Large intestine (tissue), 3 donors: ENCODE measurements at regions not wholly inside any gene's neighbourhood (a gene's known extent, or its start where the extent isn't known, plus 50 kb on each side); places are given as distances from the start of the nearest gene placed in this dataset.

ENCODE experiments used
- DNase-seq, 2 donors: peaks; one replicate each; pipeline versions ENCODE4 v3.0.0 to v3.0.0-alpha.2; 2013
- H3K27ac ChIP-seq: one replicate; pipeline ENCODE4 v1.5.1; 2013; ENCODE audit warnings: low read length
- H3K27me3 ChIP-seq: 2 replicates; pipeline ENCODE4 v1.6.1; 2013; ENCODE audit warnings: low read length; ENCODE audit not compliant: control insufficient read depth, insufficient read depth
- H3K36me3 ChIP-seq: 2 replicates; pipeline ENCODE4 v1.6.1; 2013; ENCODE audit warnings: low read length; ENCODE audit not compliant: control insufficient read depth, insufficient read depth
- H3K4me1 ChIP-seq: one replicate; pipeline ENCODE4 v1.6.1; 2013; ENCODE audit warnings: low read length; ENCODE audit not compliant: control insufficient read depth, insufficient read depth
- H3K4me3 ChIP-seq: one replicate; pipeline ENCODE4 v1.5.1; 2013; ENCODE audit warnings: low read length
- H3K9me3 ChIP-seq: one replicate; pipeline ENCODE4 v1.6.1; 2013; ENCODE audit warnings: mild to moderate bottlenecking, low read depth, low read length, moderate library complexity; ENCODE audit not compliant: control insufficient read depth
- WGBS: methylation state at CpG from one replicate; pipeline ENCODE4 v1.1.5; 2013; ENCODE audit warnings: low lambda C conversion rate; ENCODE audit not compliant: insufficient coverage; 5-methylcytosine and 5-hydroxymethylcytosine counted together

DNA sequence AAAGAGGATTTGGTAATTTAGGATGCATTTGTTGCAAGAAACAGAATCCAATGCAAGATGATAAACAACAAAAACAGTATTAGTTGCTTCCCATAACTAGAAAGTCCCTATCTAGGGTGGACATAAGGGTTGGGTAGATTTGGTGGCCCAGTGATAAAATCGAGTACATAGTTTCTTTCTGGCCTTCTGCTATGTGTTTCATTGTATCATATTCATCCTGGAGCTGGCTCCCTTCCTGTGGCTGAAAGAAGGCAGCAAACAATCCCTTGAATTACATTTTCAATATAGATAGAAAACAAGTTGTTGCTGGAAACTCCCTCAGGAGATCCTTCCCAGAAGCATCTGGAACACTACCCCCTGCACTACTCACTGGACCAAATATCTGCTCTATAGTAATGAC, 135.1 kb downstream of the ID4 start:
- H3K36me3 ChIP-seq: no peaks in the 10 kb centered on the region
- H3K9me3 ChIP-seq: no peaks in the 10 kb centered on the region
- no CpG with 5 or more reads among the region's 1 CpG for WGBS
- no peaks in the 10 kb centered on the region for H3K4me1 ChIP-seq
- H3K4me3 ChIP-seq: no peak overlapping the region
- H3K27ac ChIP-seq: no peak overlapping the region
- no peaks in the 10 kb centered on the region for H3K27me3 ChIP-seq
- DNase-seq: no peak

DNA sequence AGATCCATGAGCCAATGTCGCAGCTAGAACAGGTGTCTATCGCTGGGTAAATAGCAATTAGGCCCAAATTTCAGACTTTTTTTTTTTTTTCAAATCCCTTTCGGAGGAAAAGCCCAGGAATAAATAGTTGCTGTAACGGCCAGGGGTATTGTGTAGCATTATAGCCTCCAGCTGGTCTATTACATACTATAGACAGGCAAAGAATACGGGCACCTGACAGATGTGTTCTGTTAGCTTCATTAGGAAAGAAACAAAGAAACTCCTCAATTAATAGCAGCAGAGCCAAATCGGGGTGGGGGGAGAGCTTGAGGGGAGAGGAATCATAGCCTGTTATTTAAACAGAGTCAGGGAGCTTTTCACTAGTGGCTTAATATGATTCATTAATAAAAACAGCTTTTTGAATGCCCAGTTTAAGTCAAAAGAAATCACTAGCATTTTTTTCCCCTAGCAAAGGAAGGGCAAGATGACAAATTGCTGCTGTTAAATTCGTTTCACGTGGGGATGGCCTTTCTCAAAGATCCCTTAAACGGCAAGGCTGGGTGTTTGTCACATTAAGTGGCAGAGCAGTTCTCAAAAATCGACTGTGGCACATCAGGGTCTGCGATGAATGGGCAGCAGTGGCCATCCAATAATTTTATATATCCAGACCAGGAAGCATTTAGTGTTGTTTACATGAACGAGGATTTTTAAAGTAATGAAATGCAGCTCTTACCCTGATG, 139.4 kb downstream of the ID4 start:
- Histone ChIP-seq H3K4me1 (no peaks in the 10 kb centered on the region), H3K36me3 (no peaks in the 10 kb centered on the region), H3K4me3 (no peak overlapping the region), H3K9me3 (no peaks in the 10 kb centered on the region), H3K27me3 (no peaks in the 10 kb centered on the region), H3K27ac (no peak overlapping the region)
- DNase-seq: no peak
- WGBS: 80% methylated on average over 1 of the region's 12 CpGs

DNA sequence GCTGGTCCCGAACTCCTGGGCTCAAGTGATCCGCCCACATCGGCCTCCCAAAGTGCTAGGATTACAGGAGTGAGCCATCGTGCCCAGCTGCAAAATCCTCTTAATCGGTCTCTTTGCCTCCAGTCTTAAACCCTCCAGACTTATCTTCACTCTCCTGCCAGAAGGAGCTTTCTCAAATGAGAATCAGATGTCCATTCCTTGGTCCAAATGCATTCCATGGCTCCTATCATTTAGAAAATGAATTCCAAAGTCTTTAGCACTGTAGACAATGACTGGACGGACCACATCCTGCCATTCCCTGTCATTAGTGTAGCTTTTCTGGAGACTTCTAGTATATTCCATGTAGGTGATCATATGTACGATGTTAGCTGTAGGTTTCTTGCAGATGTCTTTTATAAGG, 141.9 kb downstream of the ID4 start:
- H3K4me1 ChIP-seq: no peaks in the 10 kb centered on the region
- no peaks in the 10 kb centered on the region for H3K27me3 ChIP-seq
- no peak for DNase-seq
- WGBS: no CpG with 5 or more reads among the region's 7 CpGs
- H3K9me3 ChIP-seq: no peaks in the 10 kb centered on the region
- H3K36me3 ChIP-seq: no peaks in the 10 kb centered on the region
- H3K4me3 ChIP-seq: no peak overlapping the region
- H3K27ac ChIP-seq: no peak overlapping the region

DNA sequence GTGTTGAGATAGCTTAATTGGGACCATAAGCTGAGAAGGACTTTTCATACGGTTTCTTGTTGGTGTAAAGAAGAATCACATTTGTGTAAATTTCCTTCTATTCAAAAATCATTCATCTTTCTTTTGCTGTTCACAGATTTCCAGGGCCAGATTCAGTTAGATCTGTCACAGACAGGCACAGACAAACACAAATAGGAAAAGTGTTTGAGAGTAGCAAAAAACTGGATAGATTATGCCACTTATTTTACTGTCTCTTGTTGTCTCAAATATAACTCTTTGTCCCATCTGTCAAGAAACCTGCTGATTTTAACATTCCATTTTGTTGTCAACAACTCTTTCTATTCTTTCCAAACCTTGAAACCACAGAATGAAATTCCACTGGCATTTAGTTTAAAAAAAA, 142.8 kb downstream of the ID4 start:
- Histone ChIP-seq H3K27ac (no peak overlapping the region), H3K9me3 (no peaks in the 10 kb centered on the region), H3K27me3 (no peaks in the 10 kb centered on the region), H3K36me3 (no peaks in the 10 kb centered on the region), H3K4me3 (no peak overlapping the region), H3K4me1 (no peaks in the 10 kb centered on the region)
- DNase-seq: no peak
- WGBS: no CpG with 5 or more reads among the region's 1 CpG

DNA sequence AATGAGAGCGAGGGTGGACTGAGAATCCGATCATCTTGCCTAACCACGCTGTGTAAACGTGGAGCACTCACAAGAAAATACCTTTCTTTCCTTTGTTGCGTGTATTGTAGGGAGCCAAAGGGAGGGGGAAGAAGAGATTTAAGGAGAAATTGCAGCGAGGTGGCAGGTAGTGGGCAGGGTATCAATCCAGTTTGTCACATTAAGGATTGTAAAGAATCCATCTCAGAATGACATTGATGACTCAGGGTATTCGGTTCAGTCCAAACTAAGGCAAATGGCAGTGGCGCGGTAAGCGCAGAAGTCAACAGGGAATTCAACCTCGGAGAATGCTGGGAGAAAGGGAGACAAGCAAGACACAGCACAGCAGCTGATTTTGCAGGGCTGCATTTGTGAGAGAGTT, 146.2 kb downstream of the ID4 start:
- Histone ChIP-seq H3K27me3 (no peaks in the 10 kb centered on the region), H3K4me1 (no peaks in the 10 kb centered on the region), H3K27ac (no peak overlapping the region), H3K36me3 (no peaks in the 10 kb centered on the region), H3K9me3 (no peaks in the 10 kb centered on the region), H3K4me3 (no peak overlapping the region)
- no peak for DNase-seq
- WGBS: 60% methylated on average over 2 of the region's 11 CpGs

DNA sequence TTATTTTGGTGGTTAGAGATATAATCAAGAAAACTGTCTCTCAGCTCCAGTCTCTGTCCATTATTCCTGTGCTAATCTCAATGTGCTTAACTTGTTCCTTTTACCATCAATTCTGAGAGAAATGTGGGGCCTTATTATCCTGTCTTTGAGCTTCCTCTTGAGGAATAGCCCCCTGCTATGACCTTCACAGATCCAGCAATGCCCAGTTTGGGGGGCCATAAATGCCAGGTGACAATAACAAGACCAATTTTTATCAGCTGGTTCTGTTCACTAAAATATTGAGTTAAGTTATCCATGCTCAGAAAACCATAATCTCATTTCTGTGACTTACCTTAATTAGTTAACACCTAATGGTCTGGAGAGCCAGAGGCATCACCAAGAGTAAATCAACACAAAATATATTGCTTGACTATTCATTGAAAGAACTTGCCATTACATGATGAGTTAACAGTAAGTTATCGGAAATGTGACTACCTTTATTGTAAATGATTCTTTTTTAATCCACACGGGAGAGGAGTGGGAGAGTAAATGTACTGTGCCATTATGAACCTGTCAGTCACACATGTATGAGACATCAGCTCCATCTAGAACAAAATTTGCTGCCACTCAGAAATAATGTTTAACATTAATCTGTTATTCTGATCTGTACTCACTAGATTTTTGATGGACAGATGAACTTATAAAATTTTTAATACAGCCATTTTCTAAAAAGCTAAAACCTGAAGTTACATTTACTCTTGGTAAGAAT, 149.7 kb downstream of the ID4 start:
- Histone ChIP-seq H3K27ac (no peak overlapping the region), H3K4me3 (no peak overlapping the region), H3K4me1 (no peaks in the 10 kb centered on the region), H3K36me3 (no peaks in the 10 kb centered on the region), H3K9me3 (no peaks in the 10 kb centered on the region), H3K27me3 (no peaks in the 10 kb centered on the region)
- DNase-seq: no peak
- WGBS: no CpG with 5 or more reads among the region's 2 CpGs

DNA sequence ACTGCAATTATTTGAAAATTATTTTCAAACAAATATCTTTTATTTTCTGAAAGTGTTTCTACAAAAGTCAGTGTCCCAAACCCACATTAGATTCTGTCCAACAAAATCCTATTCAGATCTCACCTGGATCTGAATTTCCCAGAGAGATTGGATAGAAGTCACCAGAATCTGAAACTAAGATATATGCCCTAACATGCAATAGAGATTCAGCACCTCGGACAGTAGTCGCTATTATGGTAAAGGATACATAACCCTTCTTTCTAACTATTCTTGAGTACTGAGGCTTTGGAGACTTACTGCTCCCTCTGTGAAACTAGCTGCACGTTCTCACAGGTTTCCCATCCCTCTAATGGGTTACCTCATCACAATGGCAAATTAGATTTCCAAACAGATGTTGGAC, 151.4 kb downstream of the ID4 start:
- no peak for DNase-seq
- Histone ChIP-seq H3K4me3 (no peak overlapping the region), H3K9me3 (no peaks in the 10 kb centered on the region), H3K36me3 (no peaks in the 10 kb centered on the region), H3K4me1 (no peaks in the 10 kb centered on the region), H3K27ac (no peak overlapping the region), H3K27me3 (no peaks in the 10 kb centered on the region)
- 0% methylated on average over 1 of the region's 3 CpGs for WGBS

DNA sequence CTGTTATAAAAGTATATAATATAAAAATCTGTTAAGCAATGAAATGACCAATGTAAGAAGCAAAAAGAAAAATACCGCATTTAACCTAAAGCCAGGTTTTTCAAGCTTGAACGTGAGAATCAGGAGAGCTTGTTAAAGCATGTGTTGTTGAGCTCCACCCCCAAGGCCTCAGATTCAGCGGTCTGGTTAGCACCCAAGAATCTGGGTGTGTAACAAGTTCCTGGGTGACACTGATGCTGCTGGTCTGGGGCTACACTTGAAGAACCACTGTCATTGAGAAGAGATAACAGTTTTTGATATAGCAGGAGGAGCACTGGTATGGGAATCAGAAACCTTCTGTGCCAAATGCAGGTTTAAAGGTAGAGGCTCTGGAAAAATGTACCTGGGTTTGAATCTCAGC, 154.0 kb downstream of the ID4 start:
- H3K4me1 ChIP-seq: no peaks in the 10 kb centered on the region
- no peak overlapping the region for H3K4me3 ChIP-seq
- no peaks in the 10 kb centered on the region for H3K9me3 ChIP-seq
- DNase-seq: no peak
- 100% methylated on average over 1 of the region's 3 CpGs for WGBS
- H3K27ac ChIP-seq: no peak overlapping the region
- H3K36me3 ChIP-seq: no peaks in the 10 kb centered on the region
- no peaks in the 10 kb centered on the region for H3K27me3 ChIP-seq

DNA sequence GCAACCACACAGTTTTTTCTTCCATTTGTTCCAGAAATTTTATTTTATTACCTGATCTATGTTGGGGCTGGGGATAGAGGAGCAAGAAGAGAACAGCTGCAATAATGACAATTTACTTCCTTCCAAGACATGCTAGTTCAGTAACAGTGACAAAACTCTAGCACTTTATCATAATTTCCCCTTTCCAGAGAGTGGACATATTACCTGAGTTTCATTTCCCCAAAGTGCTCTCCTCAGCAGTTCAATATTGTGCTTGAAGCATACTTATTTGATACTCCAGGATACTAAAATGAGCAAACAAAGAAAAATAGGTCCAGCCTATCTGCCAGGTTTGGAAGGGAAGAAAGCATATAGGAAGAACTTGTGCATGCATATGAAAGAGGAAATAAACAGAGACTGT, 157.7 kb downstream of the ID4 start:
- Histone ChIP-seq H3K27me3 (no peaks in the 10 kb centered on the region), H3K9me3 (no peaks in the 10 kb centered on the region), H3K36me3 (no peaks in the 10 kb centered on the region), H3K4me1 (no peaks in the 10 kb centered on the region), H3K27ac (no peak overlapping the region), H3K4me3 (no peak overlapping the region)
- no peak for DNase-seq

DNA sequence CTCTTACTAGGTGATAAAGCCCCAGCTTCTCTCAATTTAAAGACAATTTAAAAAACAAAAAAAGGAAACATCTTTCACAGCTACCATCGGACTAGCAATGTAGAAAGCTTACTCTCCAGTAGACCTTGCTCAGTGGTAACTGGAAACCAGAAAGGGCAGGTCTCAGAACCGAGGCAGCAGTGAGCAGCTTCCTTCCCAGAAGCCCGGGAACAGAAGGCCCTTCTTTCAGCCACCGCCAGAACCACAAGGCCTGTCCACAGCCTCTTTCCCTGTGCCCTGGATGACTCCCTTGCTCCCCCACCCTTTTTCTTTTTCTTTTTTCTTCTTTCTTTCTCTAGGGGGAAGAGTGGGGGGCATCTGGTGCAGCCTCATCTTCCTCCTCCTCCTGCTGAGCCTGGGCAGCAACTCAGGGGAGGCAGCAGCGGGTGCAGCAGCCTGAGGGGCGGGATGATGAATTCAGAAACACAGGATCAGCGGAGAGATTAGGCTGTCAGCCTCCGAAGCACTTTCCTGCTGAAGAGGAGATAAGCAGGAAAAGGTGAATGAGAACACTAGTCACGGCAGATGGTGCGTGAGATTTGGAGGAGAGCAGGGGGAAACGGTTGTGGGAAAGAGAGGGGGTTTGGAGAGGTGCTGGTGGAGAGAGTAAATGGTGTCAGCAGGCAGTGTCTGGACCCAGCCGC, 158.5 kb downstream of the ID4 start:
- Histone ChIP-seq H3K27ac (no peak overlapping the region), H3K36me3 (no peaks in the 10 kb centered on the region), H3K4me1 (no peaks in the 10 kb centered on the region), H3K9me3 (no peaks in the 10 kb centered on the region), H3K27me3 (no peaks in the 10 kb centered on the region), H3K4me3 (no peak overlapping the region)
- no CpG with 5 or more reads among the region's 12 CpGs for WGBS
- no peak for DNase-seq
